Kidney (tissue), 13 donors: ENCODE measurements at regions not wholly inside any gene's neighbourhood (a gene's known extent, or its start where the extent isn't known, plus 50 kb on each side); places are given as distances from the start of the nearest gene placed in this dataset.

Experiments used
- DNase-seq, 5 donors: peaks; one replicate each; pipeline ENCODE4 v3.0.0-alpha.2; 2013 to 2020
- FAIRE-seq: peaks from 2 replicates; lab custom pipeline; 2012; peaks lifted over from hg19 to GRCh38; lab: Jason Lieb, UNC
- H3K27ac ChIP-seq, 2 donors: one replicate each; pipeline ENCODE4 v1.7.0; 2013; ENCODE audit warnings: low read depth in 2 of 2, low read length in 2 of 2, inconsistent platforms in 1 of 2
- H3K27me3 ChIP-seq: one replicate; pipeline ENCODE4 v1.7.1; 2013; ENCODE audit warnings: low read length, inconsistent platforms; ENCODE audit not compliant: control insufficient read depth, insufficient read depth
- H3K36me3 ChIP-seq, 3 donors: one replicate each; pipeline versions ENCODE4 v1.7.0 to v1.7.1; 2013; ENCODE audit warnings: low read length in 3 of 3, control low read depth in 1 of 3, inconsistent platforms in 1 of 3; ENCODE audit not compliant: insufficient read depth in 3 of 3, control insufficient read depth in 2 of 3
- H3K4me1 ChIP-seq, 3 donors: one replicate each; pipeline versions ENCODE4 v1.7.0 to v1.7.1; 2013; ENCODE audit warnings: low read length in 3 of 3, inconsistent platforms in 1 of 3, low read depth in 1 of 3; ENCODE audit not compliant: control insufficient read depth in 2 of 3, insufficient read depth in 2 of 3
- H3K4me3 ChIP-seq, 3 donors: one replicate each; pipeline versions ENCODE4 v1.7.0 to v1.8.1; 2013; ENCODE audit warnings: low read length in 3 of 3, control low read depth in 1 of 3, inconsistent platforms in 1 of 3
- H3K9ac ChIP-seq, 3 donors: one replicate each; pipeline versions ENCODE4 v1.7.0 to v1.7.1; 2013; ENCODE audit warnings: low read length in 3 of 3, control low read depth in 1 of 3, inconsistent platforms in 1 of 3
- H3K9me3 ChIP-seq, 3 donors: one replicate each; pipeline versions ENCODE4 v1.7.0 to v1.7.1; 2013; ENCODE audit warnings: low read length in 3 of 3, control low read depth in 1 of 3, inconsistent platforms in 1 of 3; ENCODE audit not compliant: control insufficient read depth in 2 of 3, insufficient read depth in 1 of 3
- intact Hi-C: fragments of 100-400 bp; cut with DNase I; formaldehyde crosslinking; loops from one replicate; pipeline ENCODE4 v1.11.1; 2022
- TF ChIP-seq, protein P1 (sequence below): IDR thresholded peaks from 3 replicates; pipeline ENCODE4 v1.5.1; 2012; ENCODE audit warnings: mild to moderate bottlenecking, moderate library complexity, borderline replicate concordance; ENCODE audit not compliant: insufficient read depth; ENCODE audit errors: extremely low read depth
- donor health status: control.
- donor health status: control.
- donor health status: control.
- donor health status: control.
- donor health status: control.
- donor health status: DM: yes; HTN: yes; CAD: no.
- donor health status: Normal renal cell carcinoma (clear cell type).

DNA sequence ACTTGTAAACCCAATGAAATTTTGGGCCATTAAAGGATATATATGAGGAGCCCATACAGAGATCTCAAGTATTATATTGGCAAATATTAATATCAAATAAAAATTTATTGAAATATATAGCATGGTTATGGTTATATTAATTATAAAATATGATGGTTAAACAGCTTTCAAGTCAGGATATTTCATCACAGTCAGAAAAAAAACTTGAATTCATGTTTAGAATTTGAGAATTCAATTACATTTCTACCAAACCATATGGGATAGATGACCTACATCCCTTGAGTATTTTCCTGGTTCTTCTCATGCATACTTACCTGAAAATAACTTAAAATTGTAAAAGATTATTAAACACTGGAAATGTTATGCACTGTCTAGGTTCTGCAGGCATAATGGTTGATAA, 956.1 kb upstream of the EDIL3 start:
- H3K9ac ChIP-seq = no peak overlapping the region
- H3K4me1 ChIP-seq = no peaks in the 10 kb centered on the region
- H3K27ac ChIP-seq = no peak overlapping the region
- no peaks in the 10 kb centered on the region for H3K36me3 ChIP-seq
- TF ChIP-seq, protein P1, sequence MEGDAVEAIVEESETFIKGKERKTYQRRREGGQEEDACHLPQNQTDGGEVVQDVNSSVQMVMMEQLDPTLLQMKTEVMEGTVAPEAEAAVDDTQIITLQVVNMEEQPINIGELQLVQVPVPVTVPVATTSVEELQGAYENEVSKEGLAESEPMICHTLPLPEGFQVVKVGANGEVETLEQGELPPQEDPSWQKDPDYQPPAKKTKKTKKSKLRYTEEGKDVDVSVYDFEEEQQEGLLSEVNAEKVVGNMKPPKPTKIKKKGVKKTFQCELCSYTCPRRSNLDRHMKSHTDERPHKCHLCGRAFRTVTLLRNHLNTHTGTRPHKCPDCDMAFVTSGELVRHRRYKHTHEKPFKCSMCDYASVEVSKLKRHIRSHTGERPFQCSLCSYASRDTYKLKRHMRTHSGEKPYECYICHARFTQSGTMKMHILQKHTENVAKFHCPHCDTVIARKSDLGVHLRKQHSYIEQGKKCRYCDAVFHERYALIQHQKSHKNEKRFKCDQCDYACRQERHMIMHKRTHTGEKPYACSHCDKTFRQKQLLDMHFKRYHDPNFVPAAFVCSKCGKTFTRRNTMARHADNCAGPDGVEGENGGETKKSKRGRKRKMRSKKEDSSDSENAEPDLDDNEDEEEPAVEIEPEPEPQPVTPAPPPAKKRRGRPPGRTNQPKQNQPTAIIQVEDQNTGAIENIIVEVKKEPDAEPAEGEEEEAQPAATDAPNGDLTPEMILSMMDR = no peak
- DNase-seq = no peak
- H3K4me3 ChIP-seq = no peak overlapping the region
- no peak for FAIRE-seq
- intact Hi-C loops = no loop called here
- no peaks in the 10 kb centered on the region for H3K27me3 ChIP-seq
- H3K9me3 ChIP-seq = no peaks in the 10 kb centered on the region

DNA sequence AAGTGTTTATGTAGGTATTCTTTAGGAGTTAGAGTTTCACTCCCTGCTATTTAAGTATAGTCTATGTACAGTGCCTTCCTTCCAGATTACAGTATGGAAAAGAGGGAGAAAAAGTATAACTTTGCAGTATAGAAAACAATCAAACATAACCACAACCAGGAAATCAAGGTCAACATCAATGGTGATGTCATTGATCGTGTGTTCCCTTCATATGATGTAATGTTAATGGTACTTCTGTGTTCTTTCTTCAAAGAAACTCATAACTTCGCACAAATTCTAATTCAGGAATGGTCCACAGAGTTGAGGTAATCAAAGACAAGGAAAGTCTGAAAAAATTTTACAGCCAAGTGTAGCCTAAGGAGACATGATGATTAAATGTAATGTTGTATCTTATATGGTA, 961.1 kb upstream of the EDIL3 start:
- intact Hi-C loops = no loop called here
- Histone ChIP-seq H3K4me3 (no peak overlapping the region), H3K4me1 (no peaks in the 10 kb centered on the region), H3K27ac (no peak overlapping the region), H3K27me3 (no peaks in the 10 kb centered on the region), H3K36me3 (no peaks in the 10 kb centered on the region), H3K9me3 (no peaks in the 10 kb centered on the region), H3K9ac (no peak overlapping the region)
- TF ChIP-seq, protein P1 = no peak
- no peak for DNase-seq
- no peak for FAIRE-seq

DNA sequence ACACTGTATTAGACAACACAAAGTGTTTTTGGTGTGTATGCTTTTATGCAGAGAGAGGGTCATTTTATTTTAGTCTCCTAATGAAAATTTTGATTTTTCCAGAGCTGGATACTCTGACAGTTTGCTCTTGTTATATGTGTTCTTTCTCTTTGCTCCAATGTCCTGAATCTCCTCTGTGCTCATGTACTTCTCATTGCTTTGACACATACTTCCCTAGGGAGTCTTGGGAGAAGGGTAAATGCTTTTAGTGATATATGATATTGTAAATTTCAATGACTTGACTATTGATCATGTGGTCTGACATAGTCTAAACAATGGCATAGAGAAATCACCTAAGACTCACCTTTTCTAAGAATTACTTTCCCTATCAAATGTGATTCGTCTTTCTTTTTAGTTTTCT, 972.6 kb upstream of the EDIL3 start:
- no peak overlapping the region for H3K9ac ChIP-seq
- no peaks in the 10 kb centered on the region for H3K4me1 ChIP-seq
- no peak for FAIRE-seq

More for the DNA sequence above, 972.6 kb upstream of the EDIL3 start:
- Histone ChIP-seq H3K9me3 (no peaks in the 10 kb centered on the region), H3K27me3 (no peaks in the 10 kb centered on the region), H3K4me3 (no peak overlapping the region), H3K36me3 (no peaks in the 10 kb centered on the region), H3K27ac (no peak overlapping the region)
- intact Hi-C loops = no loop called here
- TF ChIP-seq, protein P1 = no peak
- no peak for DNase-seq
